ENCODE measurements at regions not wholly inside any gene's neighbourhood (a gene's known extent, or its start where the extent isn't known, plus 50 kb on each side); places are given as distances from the start of the nearest gene placed in this dataset.

GRCh38 chr2:16318474-16319195, 347.0 kb downstream of the CYRIA start:
- no peaks in the 10 kb centered on the region for H3K9me3 ChIP-seq
- peaks cover 0 to 8% (median 0%) of the 10 kb centered on the region in 6 donors for H3K4me1 ChIP-seq
- intact Hi-C loops (cut with DNase I; ENCODE audit: low total_unique reads), result no loop called here
- no peak overlapping the region for H3K4me3 ChIP-seq
- H3K27ac ChIP-seq, result no peak overlapping the region
- H3K36me3 ChIP-seq, result no peaks in the 10 kb centered on the region
- 24 to 43% (median 37%) methylated on average over 4 of the region's 4 CpGs for WGBS, 5 donors
- H3K27me3 ChIP-seq (replicated peaks in 1 of 7), result no peaks in the 10 kb centered on the region
- DNase-seq, result no peak
- TF ChIP-seq POLR2A (IDR thresholded peaks at IDR 0.05), result no peak
- no peak for TF ChIP-seq POLR2AphosphoS5 (IDR thresholded peaks at IDR 0.05)
- no peak for TF ChIP-seq CTCF (IDR thresholded peaks at IDR 0.05 in 8 of 11, conservative IDR thresholded peaks at IDR 0.05 in 3 of 11)

- DNase-seq, result no peak
- H3K9me3 ChIP-seq, result no peaks in the 10 kb centered on the region
- no peak overlapping the region for H3K4me3 ChIP-seq
- intact Hi-C loops (cut with DNase I; ENCODE audit: low total_unique reads), result no loop called here
- WGBS, 5 donors, result 32 to 68% (median 47%) methylated on average over 4 of the region's 4 CpGs
- H3K27me3 ChIP-seq (replicated peaks in 1 of 7), result no peaks in the 10 kb centered on the region
- TF ChIP-seq POLR2AphosphoS5 (IDR thresholded peaks at IDR 0.05), result no peak
- peaks cover 0 to 8% (median 0%) of the 10 kb centered on the region in 6 donors for H3K4me1 ChIP-seq
- H3K27ac ChIP-seq, result no peak overlapping the region
- no peaks in the 10 kb centered on the region for H3K36me3 ChIP-seq
Measured at GRCh38 chr2:16318051-16318450, 347.6 kb downstream of the CYRIA start.

DNA sequence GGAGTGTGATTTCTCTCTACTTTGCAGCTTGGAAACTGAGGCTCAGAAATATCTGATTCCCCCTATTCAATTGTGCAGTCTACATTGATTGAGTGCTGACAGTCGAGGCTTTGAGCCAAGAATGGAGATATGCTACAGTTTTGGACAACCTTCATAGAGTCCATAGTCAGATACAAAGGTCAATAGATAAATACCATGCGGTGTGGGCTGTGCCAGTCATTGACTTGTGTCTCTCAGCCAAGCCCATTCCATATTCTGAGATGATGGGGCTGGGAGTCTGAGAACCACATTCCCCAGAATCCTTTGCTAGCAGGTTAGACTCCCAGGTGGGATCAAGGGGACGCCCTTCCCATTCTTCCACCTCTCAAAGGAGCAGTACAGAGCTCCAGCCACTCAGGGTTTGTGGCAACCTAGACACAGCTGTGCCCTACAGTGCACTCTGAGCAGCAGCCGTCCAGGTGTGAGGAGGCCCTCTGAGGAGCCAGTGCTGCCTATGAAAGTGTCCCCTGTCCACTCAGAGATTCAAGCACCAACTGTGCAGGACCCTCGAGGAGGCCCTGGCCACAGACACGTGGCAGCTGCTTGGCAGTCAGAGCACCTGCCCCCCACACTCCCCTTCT, 348.3 kb downstream of the CYRIA start:
- Histone ChIP-seq H3K4me1 (peaks cover 0 to 8% (median 0%) of the 10 kb centered on the region in 6 donors), H3K27me3 (replicated peaks in 1 of 7) (no peaks in the 10 kb centered on the region), H3K9me3 (no peaks in the 10 kb centered on the region), H3K27ac (no peak overlapping the region), H3K36me3 (no peaks in the 10 kb centered on the region), H3K4me3 (no peak overlapping the region)
- intact Hi-C loops (cut with DNase I; ENCODE audit: low total_unique reads), result no loop called here
- DNase-seq, result no peak
- 57 to 72% (median 66%) methylated on average over 4 to 6 of the region's 6 CpGs for WGBS, 5 donors
- TF ChIP-seq CTCF (IDR thresholded peaks at IDR 0.05 in 8 of 11, conservative IDR thresholded peaks at IDR 0.05 in 3 of 11) (no peak), POLR2A (IDR thresholded peaks at IDR 0.05) (no peak), POLR2AphosphoS5 (IDR thresholded peaks at IDR 0.05) (no peak)

DNA sequence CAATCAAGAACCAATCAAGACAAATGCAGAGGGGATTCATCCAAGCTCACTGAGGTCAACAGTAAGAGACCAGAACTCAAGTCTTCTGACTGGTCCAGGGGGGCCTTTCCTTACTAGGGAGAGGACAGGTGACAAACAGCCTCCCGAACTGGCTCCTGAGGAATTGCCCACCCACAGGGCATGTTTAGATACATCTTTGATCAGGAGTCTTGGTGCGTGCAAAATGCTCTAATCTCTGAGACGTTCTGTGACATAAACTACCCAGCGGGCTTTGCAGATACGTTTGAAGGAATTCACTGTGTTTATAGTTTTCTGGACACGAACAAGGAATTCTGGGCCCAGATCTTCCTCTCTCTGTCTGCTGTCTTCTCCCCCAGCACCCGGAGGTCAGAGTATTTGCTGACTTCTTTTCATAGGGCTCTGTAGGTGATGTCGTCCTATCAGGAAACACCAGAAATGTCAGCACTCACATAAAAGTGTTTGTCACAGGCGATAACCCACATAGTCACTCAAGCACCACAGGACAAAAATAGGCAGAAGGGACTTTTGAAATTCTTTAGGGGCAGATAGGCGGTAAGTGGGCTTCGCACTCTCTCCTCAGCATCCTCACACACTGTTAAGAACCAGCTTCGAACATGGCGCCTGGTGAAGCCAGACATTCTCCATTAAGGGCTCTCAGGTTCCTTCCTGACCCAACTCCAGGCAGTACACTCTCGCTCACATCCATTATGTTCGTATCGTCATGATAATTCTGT, 349.0 kb downstream of the CYRIA start:
- intact Hi-C loops (cut with DNase I; ENCODE audit: low total_unique reads), result no loop called here
- WGBS, 5 donors, result 84 to 94% (median 89%) methylated on average over 16 of the region's 16 CpGs
- DNase-seq, result no peak

More for the DNA sequence above, 349.0 kb downstream of the CYRIA start:
- H3K4me3 ChIP-seq, result no peak overlapping the region
- no peaks in the 10 kb centered on the region for H3K9me3 ChIP-seq
- no peak for TF ChIP-seq POLR2A (IDR thresholded peaks at IDR 0.05)
- no peak for TF ChIP-seq CTCF (IDR thresholded peaks at IDR 0.05 in 8 of 11, conservative IDR thresholded peaks at IDR 0.05 in 3 of 11)
- no peak for TF ChIP-seq POLR2AphosphoS5 (IDR thresholded peaks at IDR 0.05)
- H3K36me3 ChIP-seq, result no peaks in the 10 kb centered on the region
- H3K27me3 ChIP-seq (replicated peaks in 1 of 7), result no peaks in the 10 kb centered on the region
- peaks cover 0 to 8% (median 0%) of the 10 kb centered on the region in 6 donors for H3K4me1 ChIP-seq
- H3K27ac ChIP-seq, result no peak overlapping the region
